OCI-LY7 (cell line): ENCODE measurements at regions not wholly inside any gene's neighbourhood (a gene's known extent, or its start where the extent isn't known, plus 50 kb on each side); places are given as distances from the start of the nearest gene placed in this dataset.

ENCODE experiments used
- BruUV-seq: library from RNA; stranded (reverse); fragments of 400-500 nt; replicated peaks from 2 replicates; lab custom pipeline; 2021; lab: Mats Ljungman, UMichigan
- CTCF ChIA-PET: fragments of 300-600 bp; sonication (Branson Sonifier 250); formaldehyde crosslinking; loops from one replicate; lab custom pipeline; 2022; ENCODE audit warnings: antibody characterized with exemption; ENCODE audit not compliant: unreplicated experiment; lab: Charles Lee
- POLR2A ChIA-PET: fragments of 300-600 bp; sonication (Branson Sonifier 250); formaldehyde crosslinking; loops from one replicate; lab custom pipeline; 2022; ENCODE audit warnings: antibody characterized with exemption; lab: Charles Lee
- DNase-seq: peaks from one replicate; pipeline ENCODE4 v3.0.0-alpha.2; 2015; ENCODE audit warnings: low spot score
- H2AFZ ChIP-seq: fragments of 200-600 bp; sonication (generic), shearing (Covaris generic); 2 replicates; pipeline ENCODE4 v1.6.1; 2014; ENCODE audit warnings: mild to moderate bottlenecking, antibody characterized with exemption, low read length, moderate library complexity
- H3K27ac ChIP-seq: fragments of 200-600 bp; sonication (generic); 2 replicates; pipeline ENCODE4 v1.5.1; 2014; ENCODE audit warnings: mixed run types, low read depth, mild to moderate bottlenecking, moderate library complexity, low read length, inconsistent platforms; ENCODE audit not compliant: poor library complexity, severe bottlenecking
- H3K36me3 ChIP-seq: fragments of 200-600 bp; sonication (generic); 2 replicates; pipeline ENCODE4 v1.6.1; 2014; ENCODE audit warnings: mild to moderate bottlenecking, antibody characterized with exemption, low read length, moderate library complexity, mixed read lengths; ENCODE audit not compliant: insufficient read depth
- H3K4me1 ChIP-seq: fragments of 200-600 bp; sonication (generic); 2 replicates; pipeline ENCODE4 v1.5.1; 2014; ENCODE audit warnings: mild to moderate bottlenecking, low read length; ENCODE audit not compliant: insufficient read depth, poor library complexity, severe bottlenecking
- H3K4me2 ChIP-seq: fragments of 200-600 bp; sonication (generic); 2 replicates; pipeline ENCODE4 v1.6.1; 2014; ENCODE audit warnings: mild to moderate bottlenecking, low read length
- H3K4me3 ChIP-seq: fragments of 200-600 bp; sonication (generic); 2 replicates; pipeline ENCODE4 v1.5.1; 2014; ENCODE audit warnings: mild to moderate bottlenecking, low read depth, low read length; ENCODE audit not compliant: poor library complexity, severe bottlenecking
- H3K79me2 ChIP-seq: fragments of 200-600 bp; sonication (generic); 2 replicates; pipeline ENCODE4 v1.6.1; 2016; ENCODE audit warnings: low read depth, mild to moderate bottlenecking, low read length, moderate library complexity, mixed read lengths; ENCODE audit not compliant: insufficient read depth
- H3K9me2 ChIP-seq: fragments of 200-600 bp; sonication (generic); 2 replicates; pipeline ENCODE4 v1.6.1; 2016; ENCODE audit warnings: mild to moderate bottlenecking, low read length, mixed read lengths; ENCODE audit not compliant: insufficient read depth
- H3K9me3 ChIP-seq: fragments of 200-600 bp; sonication (generic); 2 replicates; pipeline ENCODE4 v1.6.1; 2014; ENCODE audit warnings: mild to moderate bottlenecking, mixed run types, low read length, mixed read lengths
- H4K20me1 ChIP-seq: fragments of 200-600 bp; sonication (generic); 2 replicates; pipeline ENCODE4 v1.6.1; 2014; ENCODE audit warnings: mild to moderate bottlenecking, antibody characterized with exemption, low read length, moderate library complexity, mixed read lengths; ENCODE audit not compliant: insufficient read depth
- EZH2phosphoT487 ChIP-seq: fragments of 200-600 bp; sonication (generic); IDR thresholded peaks from 2 replicates; pipeline ENCODE4 v1.6.1; 2018; ENCODE audit warnings: low read depth, borderline replicate concordance, mild to moderate bottlenecking, mixed run types, antibody characterized with exemption, low read length, moderate library complexity, mixed read lengths
- intact Hi-C: fragments of 100-400 bp; cut with micrococcal nuclease; formaldehyde crosslinking; loops from one replicate; pipeline ENCODE4 v1.10.0; 2022; ENCODE audit not compliant: unreplicated experiment
- TF ChIP-seq, protein P1 (sequence below): fragments of 200-600 bp; sonication (generic); conservative IDR thresholded peaks from 2 replicates; pipeline ENCODE4 v1.5.1; 2014; ENCODE audit warnings: mild to moderate bottlenecking, antibody characterized with exemption, low read length, moderate library complexity, mixed read lengths

DNA sequence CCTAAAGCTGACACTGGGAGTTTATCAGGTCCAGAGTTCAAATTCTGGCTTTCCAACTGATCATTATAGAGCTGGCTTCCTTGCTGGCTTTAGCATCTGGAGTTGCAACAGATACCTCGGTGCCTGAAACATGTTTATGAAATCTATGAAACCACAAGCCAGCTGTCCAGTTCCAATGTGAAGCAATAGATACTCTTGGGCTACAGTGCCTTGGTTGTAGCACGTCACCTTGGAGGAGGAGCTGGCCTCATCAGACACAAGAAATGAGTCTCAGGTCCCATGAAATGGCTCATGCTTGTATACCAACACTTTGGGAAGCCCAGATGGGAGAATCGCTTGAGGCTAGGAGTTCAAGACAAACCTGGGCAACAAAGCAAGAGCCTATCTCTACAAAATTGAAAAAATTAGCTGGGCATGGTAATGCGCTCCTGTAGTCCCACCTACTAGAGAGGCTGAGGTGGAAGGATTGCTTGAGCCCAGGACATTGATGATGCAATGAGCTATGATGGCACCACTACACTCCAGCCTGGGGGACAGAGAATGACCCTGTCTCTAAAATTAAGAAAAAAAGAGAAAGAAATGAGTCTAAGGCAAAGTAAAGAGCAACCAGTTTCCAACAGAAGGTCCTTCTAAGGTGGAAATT is 132.5 kb upstream of the ZNF648 start:
- TF ChIP-seq, protein P1, sequence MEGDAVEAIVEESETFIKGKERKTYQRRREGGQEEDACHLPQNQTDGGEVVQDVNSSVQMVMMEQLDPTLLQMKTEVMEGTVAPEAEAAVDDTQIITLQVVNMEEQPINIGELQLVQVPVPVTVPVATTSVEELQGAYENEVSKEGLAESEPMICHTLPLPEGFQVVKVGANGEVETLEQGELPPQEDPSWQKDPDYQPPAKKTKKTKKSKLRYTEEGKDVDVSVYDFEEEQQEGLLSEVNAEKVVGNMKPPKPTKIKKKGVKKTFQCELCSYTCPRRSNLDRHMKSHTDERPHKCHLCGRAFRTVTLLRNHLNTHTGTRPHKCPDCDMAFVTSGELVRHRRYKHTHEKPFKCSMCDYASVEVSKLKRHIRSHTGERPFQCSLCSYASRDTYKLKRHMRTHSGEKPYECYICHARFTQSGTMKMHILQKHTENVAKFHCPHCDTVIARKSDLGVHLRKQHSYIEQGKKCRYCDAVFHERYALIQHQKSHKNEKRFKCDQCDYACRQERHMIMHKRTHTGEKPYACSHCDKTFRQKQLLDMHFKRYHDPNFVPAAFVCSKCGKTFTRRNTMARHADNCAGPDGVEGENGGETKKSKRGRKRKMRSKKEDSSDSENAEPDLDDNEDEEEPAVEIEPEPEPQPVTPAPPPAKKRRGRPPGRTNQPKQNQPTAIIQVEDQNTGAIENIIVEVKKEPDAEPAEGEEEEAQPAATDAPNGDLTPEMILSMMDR, result no peak
- TF ChIP-seq EZH2phosphoT487, result no peak
- Histone ChIP-seq H3K4me1 (no peaks in the 10 kb centered on the region), H4K20me1 (no peaks in the 10 kb centered on the region), H2AFZ (no peak overlapping the region), H3K79me2 (no peaks in the 10 kb centered on the region), H3K4me3 (no peak overlapping the region), H3K27ac (no peak overlapping the region), H3K9me3 (no peaks in the 10 kb centered on the region), H3K4me2 (no peak overlapping the region), H3K9me2 (no peaks in the 10 kb centered on the region), H3K36me3 (no peaks in the 10 kb centered on the region)
- BruUV-seq, result no TSS peak
- intact Hi-C loops, result no loop called here
- ChIA-PET CTCF (no interaction called here), POLR2A (no interaction called here)
- DNase-seq, result no peak

- intact Hi-C loops, result no loop called here
- Histone ChIP-seq H2AFZ (no peak overlapping the region), H3K79me2 (no peaks in the 10 kb centered on the region), H4K20me1 (no peaks in the 10 kb centered on the region), H3K9me2 (no peaks in the 10 kb centered on the region), H3K4me3 (no peak overlapping the region), H3K4me2 (no peak overlapping the region), H3K9me3 (no peaks in the 10 kb centered on the region), H3K27ac (no peak overlapping the region), H3K4me1 (no peaks in the 10 kb centered on the region), H3K36me3 (no peaks in the 10 kb centered on the region)
- BruUV-seq, result no TSS peak
- no peak for TF ChIP-seq EZH2phosphoT487
- TF ChIP-seq, protein P1, result no peak
- CTCF ChIA-PET, result no interaction called here
- no peak for DNase-seq
- POLR2A ChIA-PET, result no interaction called here
Measured at GRCh38 chr1:182192966-182193365, 131.5 kb upstream of the ZNF648 start.

GRCh38 chr1:182192215-182192614 is 130.7 kb upstream of the ZNF648 start:
- Histone ChIP-seq H3K9me2 (no peaks in the 10 kb centered on the region), H3K36me3 (no peaks in the 10 kb centered on the region), H2AFZ (no peak overlapping the region), H3K4me2 (no peak overlapping the region), H3K9me3 (no peaks in the 10 kb centered on the region), H3K79me2 (no peaks in the 10 kb centered on the region), H3K27ac (no peak overlapping the region), H3K4me1 (no peaks in the 10 kb centered on the region), H3K4me3 (no peak overlapping the region), H4K20me1 (no peaks in the 10 kb centered on the region)
- intact Hi-C loops, result no loop called here
- BruUV-seq, result no TSS peak
- ChIA-PET CTCF (no interaction called here), POLR2A (no interaction called here)
- no peak for DNase-seq
- TF ChIP-seq, protein P1, result no peak
- TF ChIP-seq EZH2phosphoT487, result no peak
